ENCODE measurements at regions not wholly inside any gene's neighbourhood (a gene's known extent, or its start where the extent isn't known, plus 50 kb on each side); places are given as distances from the start of the nearest gene placed in this dataset.

DNA sequence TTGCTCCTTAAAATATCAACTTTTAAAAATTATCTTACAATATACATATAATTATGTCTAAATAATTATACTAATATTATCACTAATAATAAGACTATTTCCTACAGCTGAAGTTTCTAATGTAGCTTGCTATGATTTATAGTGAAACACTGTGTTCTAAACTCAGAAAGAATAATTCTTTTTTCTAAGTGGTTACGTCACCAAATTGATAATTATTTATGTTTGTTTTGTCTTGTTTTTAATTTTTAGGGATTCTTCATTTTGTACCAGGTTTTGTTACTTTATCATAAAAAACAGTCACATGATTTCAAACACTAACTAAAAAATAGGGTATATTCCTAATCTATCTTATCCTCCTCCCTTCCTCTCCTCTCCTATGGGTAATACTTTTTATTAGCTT, 662.1 kb downstream of the FRK start:
- H3K4me3 ChIP-seq (ENCODE audit: low read depth, low read length) = no peak overlapping the region
- no peak for DNase-seq (ENCODE audit: low read depth)
- TF ChIP-seq, protein P1, sequence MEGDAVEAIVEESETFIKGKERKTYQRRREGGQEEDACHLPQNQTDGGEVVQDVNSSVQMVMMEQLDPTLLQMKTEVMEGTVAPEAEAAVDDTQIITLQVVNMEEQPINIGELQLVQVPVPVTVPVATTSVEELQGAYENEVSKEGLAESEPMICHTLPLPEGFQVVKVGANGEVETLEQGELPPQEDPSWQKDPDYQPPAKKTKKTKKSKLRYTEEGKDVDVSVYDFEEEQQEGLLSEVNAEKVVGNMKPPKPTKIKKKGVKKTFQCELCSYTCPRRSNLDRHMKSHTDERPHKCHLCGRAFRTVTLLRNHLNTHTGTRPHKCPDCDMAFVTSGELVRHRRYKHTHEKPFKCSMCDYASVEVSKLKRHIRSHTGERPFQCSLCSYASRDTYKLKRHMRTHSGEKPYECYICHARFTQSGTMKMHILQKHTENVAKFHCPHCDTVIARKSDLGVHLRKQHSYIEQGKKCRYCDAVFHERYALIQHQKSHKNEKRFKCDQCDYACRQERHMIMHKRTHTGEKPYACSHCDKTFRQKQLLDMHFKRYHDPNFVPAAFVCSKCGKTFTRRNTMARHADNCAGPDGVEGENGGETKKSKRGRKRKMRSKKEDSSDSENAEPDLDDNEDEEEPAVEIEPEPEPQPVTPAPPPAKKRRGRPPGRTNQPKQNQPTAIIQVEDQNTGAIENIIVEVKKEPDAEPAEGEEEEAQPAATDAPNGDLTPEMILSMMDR (IDR thresholded peaks at IDR 0.05; ENCODE audit: insufficient read depth, low read depth, low read length) = no peak

DNA sequence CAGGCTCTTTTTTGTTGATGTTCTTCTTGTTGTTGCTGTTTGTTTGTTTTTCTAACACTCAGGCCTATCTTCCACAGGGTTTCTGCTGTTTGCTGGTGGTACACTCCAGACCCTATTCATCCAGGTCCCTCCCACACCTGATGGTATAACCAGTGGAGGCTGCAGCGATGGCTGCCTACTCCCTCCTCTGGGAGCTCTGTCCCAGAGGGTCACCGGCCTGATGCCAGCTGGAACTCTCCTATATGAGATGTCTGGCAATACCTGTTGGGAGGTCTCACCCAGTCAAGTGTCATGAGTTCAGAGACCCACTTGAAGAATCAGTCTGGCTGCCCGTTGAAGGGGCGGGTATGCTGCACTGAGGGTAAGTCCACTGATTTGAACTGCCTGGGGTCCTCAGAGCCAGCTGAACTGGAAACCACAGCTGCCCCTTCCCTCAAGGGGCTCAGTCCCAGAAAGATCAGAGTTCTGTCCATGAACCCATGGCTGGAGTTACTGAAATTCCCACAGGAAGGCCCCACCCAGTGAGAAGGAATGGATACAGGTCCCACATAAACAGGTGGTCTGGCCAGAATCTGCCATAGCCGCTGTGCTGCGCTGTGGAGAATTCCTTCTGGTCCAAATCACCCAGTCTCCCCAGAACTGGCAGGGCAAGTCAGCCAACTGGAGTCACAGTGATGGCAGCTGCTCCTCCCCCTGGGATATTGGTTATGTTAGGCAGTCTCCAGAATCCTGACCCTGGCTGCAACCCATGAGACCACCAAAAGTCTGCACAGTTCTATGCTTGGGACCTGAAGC, 664.4 kb downstream of the FRK start:
- no peak overlapping the region for H3K4me3 ChIP-seq (ENCODE audit: low read depth, low read length)
- DNase-seq (ENCODE audit: low read depth) = no peak
- TF ChIP-seq, protein P1 (IDR thresholded peaks at IDR 0.05; ENCODE audit: insufficient read depth, low read depth, low read length) = no peak

DNA sequence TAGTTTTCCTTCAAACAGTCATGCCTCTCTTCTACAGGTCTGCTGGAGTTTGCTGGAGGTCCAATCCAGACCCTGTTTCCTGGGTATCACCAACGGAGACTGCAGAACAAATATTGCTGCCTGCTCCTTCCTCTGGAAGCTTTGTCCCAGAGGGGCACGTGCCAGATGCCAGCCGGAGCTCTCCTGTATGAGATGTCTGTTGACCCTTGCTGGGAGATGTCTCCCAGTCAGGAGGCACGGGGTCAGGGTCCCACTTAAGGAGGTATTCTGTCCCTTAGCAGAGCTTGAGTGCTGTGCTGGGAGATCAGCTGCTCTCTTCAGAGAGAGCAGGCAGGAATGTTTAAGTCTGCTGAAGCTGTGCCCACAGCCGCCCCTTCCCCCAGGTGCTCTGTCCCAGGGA, 666.9 kb downstream of the FRK start:
- DNase-seq (ENCODE audit: low read depth) = no peak
- TF ChIP-seq, protein P1 (IDR thresholded peaks at IDR 0.05; ENCODE audit: insufficient read depth, low read depth, low read length) = no peak
- no peak overlapping the region for H3K4me3 ChIP-seq (ENCODE audit: low read depth, low read length)

DNA sequence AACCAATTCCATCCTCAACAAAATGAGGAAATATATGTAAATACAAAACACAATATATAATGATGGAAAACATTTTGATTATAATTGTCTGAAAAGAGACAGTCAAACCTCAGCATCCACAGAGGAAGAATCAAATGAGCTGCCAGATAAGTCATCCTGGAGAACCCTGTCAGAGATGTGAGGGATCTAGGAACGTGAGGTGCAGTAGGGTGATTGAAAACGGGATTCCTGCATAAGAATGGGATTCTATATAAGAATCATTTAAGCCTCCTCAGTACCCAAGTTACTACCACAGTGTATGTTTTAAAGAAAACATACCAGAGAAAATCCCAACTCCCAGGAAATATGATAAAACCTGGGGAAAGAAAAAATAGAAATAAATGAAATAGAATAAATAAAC, 690.5 kb downstream of the FRK start:
- H3K4me3 ChIP-seq (ENCODE audit: low read depth, low read length) = no peak overlapping the region
- no peak for DNase-seq (ENCODE audit: low read depth)
- TF ChIP-seq, protein P1 (IDR thresholded peaks at IDR 0.05; ENCODE audit: insufficient read depth, low read depth, low read length) = no peak

DNA sequence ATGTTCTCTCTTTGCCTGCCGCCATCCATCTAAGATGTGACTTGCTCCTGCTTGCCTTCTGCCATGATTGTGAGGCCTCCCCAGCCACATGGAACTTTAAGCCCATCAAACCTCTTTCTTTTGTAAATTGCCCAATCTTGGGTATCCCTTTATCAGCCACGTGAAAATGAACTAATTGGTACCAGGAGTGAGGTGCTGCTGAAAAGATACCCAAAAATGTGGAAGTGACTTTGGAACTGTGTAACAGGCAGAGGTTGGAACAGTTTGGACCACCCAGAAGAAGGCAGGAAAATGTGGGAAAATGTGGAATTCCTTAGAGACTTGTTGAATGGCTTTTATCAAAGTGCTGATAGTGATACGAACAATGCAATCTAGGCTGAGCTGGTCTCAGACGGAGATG, 694.9 kb downstream of the FRK start:
- TF ChIP-seq, protein P1 (IDR thresholded peaks at IDR 0.05; ENCODE audit: insufficient read depth, low read depth, low read length) = no peak
- H3K4me3 ChIP-seq (ENCODE audit: low read depth, low read length) = no peak overlapping the region
- DNase-seq (ENCODE audit: low read depth) = no peak

DNA sequence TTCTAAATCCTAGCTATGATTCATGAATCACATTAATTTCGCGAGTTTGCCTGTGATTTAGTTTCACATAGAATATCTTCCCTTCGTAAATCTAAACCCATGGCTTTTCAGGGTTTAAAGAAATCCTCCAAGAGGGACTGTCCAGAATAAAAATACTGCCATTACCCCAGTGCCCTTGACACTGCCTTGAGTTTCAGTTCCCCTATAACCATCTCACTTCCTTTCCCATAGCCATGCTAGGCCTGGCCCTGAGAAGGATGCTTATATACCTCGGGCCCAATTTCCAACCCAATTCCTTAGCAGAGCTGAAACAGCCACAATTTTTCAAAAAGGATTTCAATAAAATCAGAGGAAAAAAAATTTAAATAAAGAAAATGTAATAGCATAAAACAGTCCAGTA, 697.3 kb downstream of the FRK start:
- no peak overlapping the region for H3K4me3 ChIP-seq (ENCODE audit: low read depth, low read length)
- TF ChIP-seq, protein P1 (IDR thresholded peaks at IDR 0.05; ENCODE audit: insufficient read depth, low read depth, low read length) = no peak
- DNase-seq (ENCODE audit: low read depth) = no peak

DNA sequence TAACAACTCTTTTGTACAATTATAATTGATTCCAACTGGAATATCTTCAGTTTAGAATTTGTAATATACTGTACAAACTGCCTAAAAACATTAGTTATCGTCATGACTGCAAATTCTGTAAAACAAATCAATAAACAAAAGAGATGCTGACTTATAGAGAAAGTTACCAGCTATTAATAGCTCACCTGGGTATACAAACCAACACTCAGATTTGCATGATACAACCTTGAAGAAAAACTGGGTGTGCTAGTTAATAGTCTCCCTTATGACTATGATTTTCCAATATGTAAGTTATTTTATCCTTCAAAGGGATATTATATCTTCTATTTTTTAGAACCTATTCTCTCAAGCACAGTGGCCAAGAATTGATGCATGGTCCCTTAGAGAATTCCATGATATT, 698.5 kb downstream of the FRK start:
- DNase-seq (ENCODE audit: low read depth) = no peak
- H3K4me3 ChIP-seq (ENCODE audit: low read depth, low read length) = no peak overlapping the region
- TF ChIP-seq, protein P1 (IDR thresholded peaks at IDR 0.05; ENCODE audit: insufficient read depth, low read depth, low read length) = no peak

Measured in fibroblast of villous mesenchyme (primary cell).